GM12872 (cell line): ENCODE measurements at regions not wholly inside any gene's neighbourhood (a gene's known extent, or its start where the extent isn't known, plus 50 kb on each side); places are given as distances from the start of the nearest gene placed in this dataset.

Source experiments
- CTCF ChIP-seq: IDR thresholded peaks from 3 replicates; pipeline ENCODE4 v1.5.1; 2011; ENCODE audit warnings: low read depth, mild to moderate bottlenecking, low read length, moderate library complexity; ENCODE audit not compliant: insufficient read depth

GRCh38 chr1:220370041-220370700 lies 97.9 kb upstream of the RAB3GAP2 start:
- TF ChIP-seq CTCF, result no peak

- no peak for TF ChIP-seq CTCF
These were observed 97.3 kb upstream of the RAB3GAP2 start for GRCh38 chr1:220369511-220369910.

- no peak for TF ChIP-seq CTCF
These were observed 96.4 kb upstream of the RAB3GAP2 start for GRCh38 chr1:220368352-220369265.

- no peak for TF ChIP-seq CTCF
These were observed 95.6 kb upstream of the RAB3GAP2 start for GRCh38 chr1:220367833-220368232.

GRCh38 chr1:220366269-220366668 lies 94.0 kb upstream of the RAB3GAP2 start:
- TF ChIP-seq CTCF, result no peak

GRCh38 chr1:220363196-220363837 lies 91.1 kb upstream of the RAB3GAP2 start:
- no peak for TF ChIP-seq CTCF
